Vagina (tissue), 2 donors: ENCODE measurements at regions not wholly inside any gene's neighbourhood (a gene's known extent, or its start where the extent isn't known, plus 50 kb on each side); places are given as distances from the start of the nearest gene placed in this dataset.

ENCODE experiments used
- DNase-seq, 2 donors: peaks; one replicate each; pipeline ENCODE4 v3.0.0-alpha.2; 2017; ENCODE audit errors: extremely low spot score in 2 of 2
- H3K27ac ChIP-seq: fragments of 200-600 bp; sonication (generic); one replicate; pipeline ENCODE4 v1.5.1; 2019
- H3K27me3 ChIP-seq: fragments of 200-600 bp; sonication (generic); one replicate; pipeline ENCODE4 v1.5.1; 2019
- H3K36me3 ChIP-seq, 2 donors: fragments of 200-600 bp; sonication (generic); one replicate each; pipeline ENCODE4 v1.5.1; 2017 to 2019
- H3K4me1 ChIP-seq: fragments of 200-600 bp; sonication (generic); one replicate; pipeline ENCODE4 v1.5.1; 2019
- H3K4me3 ChIP-seq, 2 donors: fragments of 200-600 bp; sonication (generic); 1 replicate in 1 of 2; 2 replicates in 1 of 2; pipeline ENCODE4 v1.5.1; 2016 to 2019
- H3K9me3 ChIP-seq: fragments of 200-600 bp; sonication (generic); one replicate; pipeline ENCODE4 v1.5.1; 2019
- CTCF ChIP-seq, 3 experiments: fragments of 450-650 bp in 2 of 3; fragments of 200-600 bp in 1 of 3; sonication (generic) in 1 of 3; IDR thresholded peaks; one replicate each; pipeline ENCODE4 v1.5.1; 2017 to 2019; ENCODE audit warnings: antibody characterized with exemption in 3 of 3, mild to moderate bottlenecking in 2 of 3, moderate library complexity in 2 of 3
- POLR2A ChIP-seq, 2 donors: fragments of 450-650 bp; IDR thresholded peaks; one replicate each; pipeline ENCODE4 v1.6.1; 2017; ENCODE audit warnings: antibody characterized with exemption in 2 of 2, mild to moderate bottlenecking in 2 of 2, moderate library complexity in 2 of 2
- POLR2AphosphoS5 ChIP-seq, 2 donors: sonication (generic); formaldehyde crosslinking; IDR thresholded peaks; one replicate each; pipeline ENCODE4 v1.9.0; 2017; ENCODE audit warnings: antibody characterized with exemption in 2 of 2, mild to moderate bottlenecking in 2 of 2, low read depth in 1 of 2; ENCODE audit not compliant: insufficient read depth in 1 of 2
- intact Hi-C: fragments of 100-400 bp; cut with DNase I; formaldehyde crosslinking; loops from one replicate; pipeline ENCODE4 v1.15.1; 2023

GRCh38 chr21:35376406-35377135 is 327.5 kb upstream of the RUNX1 start:
- TF ChIP-seq CTCF (IDR thresholded peaks at IDR 0.05) (no peak), POLR2AphosphoS5 (IDR thresholded peaks at IDR 0.05; ENCODE audit: insufficient read depth in 1 of 2, low read depth in 1 of 2) (no peak), POLR2A (IDR thresholded peaks at IDR 0.05) (no peak)
- H3K4me3 ChIP-seq = no peak overlapping the region
- H3K4me1 ChIP-seq = no peaks in the 10 kb centered on the region
- no peak overlapping the region for H3K27ac ChIP-seq
- intact Hi-C loops = no loop called here
- H3K27me3 ChIP-seq = no peaks in the 10 kb centered on the region
- no peaks in the 10 kb centered on the region for H3K36me3 ChIP-seq
- H3K9me3 ChIP-seq = no peaks in the 10 kb centered on the region
- no peak for DNase-seq

GRCh38 chr21:35375115-35375514 is 326.0 kb upstream of the RUNX1 start:
- Histone ChIP-seq H3K4me1 (no peaks in the 10 kb centered on the region), H3K36me3 (no peaks in the 10 kb centered on the region), H3K27ac (no peak overlapping the region), H3K4me3 (no peak overlapping the region), H3K27me3 (no peaks in the 10 kb centered on the region), H3K9me3 (no peaks in the 10 kb centered on the region)
- intact Hi-C loops = no loop called here
- TF ChIP-seq CTCF (IDR thresholded peaks at IDR 0.05) (no peak), POLR2A (IDR thresholded peaks at IDR 0.05) (no peak), POLR2AphosphoS5 (IDR thresholded peaks at IDR 0.05; ENCODE audit: insufficient read depth in 1 of 2, low read depth in 1 of 2) (no peak)
- no peak for DNase-seq

GRCh38 chr21:35373998-35374397 is 324.9 kb upstream of the RUNX1 start:
- TF ChIP-seq POLR2A (IDR thresholded peaks at IDR 0.05) = no peak
- TF ChIP-seq POLR2AphosphoS5 (IDR thresholded peaks at IDR 0.05; ENCODE audit: insufficient read depth in 1 of 2, low read depth in 1 of 2) = no peak
- TF ChIP-seq CTCF (IDR thresholded peaks at IDR 0.05) = no peak
- H3K27ac ChIP-seq = no peak overlapping the region
- H3K36me3 ChIP-seq = no peaks in the 10 kb centered on the region
- no peaks in the 10 kb centered on the region for H3K27me3 ChIP-seq
- intact Hi-C loops = no loop called here
- no peak overlapping the region for H3K4me3 ChIP-seq
- DNase-seq = no peak
- no peaks in the 10 kb centered on the region for H3K9me3 ChIP-seq
- no peaks in the 10 kb centered on the region for H3K4me1 ChIP-seq

- intact Hi-C loops = no loop called here
- Histone ChIP-seq H3K4me3 (no peak overlapping the region), H3K27me3 (no peaks in the 10 kb centered on the region), H3K27ac (no peak overlapping the region), H3K36me3 (no peaks in the 10 kb centered on the region), H3K4me1 (peaks cover 4% of the 10 kb centered on the region), H3K9me3 (no peaks in the 10 kb centered on the region)
- DNase-seq = no peak
- TF ChIP-seq POLR2AphosphoS5 (IDR thresholded peaks at IDR 0.05; ENCODE audit: insufficient read depth in 1 of 2, low read depth in 1 of 2) (no peak), POLR2A (IDR thresholded peaks at IDR 0.05) (no peak), CTCF (IDR thresholded peaks at IDR 0.05) (no peak)
Measured at GRCh38 chr21:35372201-35372600, 323.1 kb upstream of the RUNX1 start.

GRCh38 chr21:35370671-35371070 is 321.6 kb upstream of the RUNX1 start:
- H3K9me3 ChIP-seq = no peaks in the 10 kb centered on the region
- intact Hi-C loops = no loop called here
- H3K4me1 ChIP-seq = peaks cover 12% of the 10 kb centered on the region
- no peak overlapping the region for H3K4me3 ChIP-seq
- no peak for DNase-seq
- H3K27me3 ChIP-seq = no peaks in the 10 kb centered on the region
- H3K27ac ChIP-seq = no peak overlapping the region
- no peaks in the 10 kb centered on the region for H3K36me3 ChIP-seq
- no peak for TF ChIP-seq POLR2A (IDR thresholded peaks at IDR 0.05)
- no peak for TF ChIP-seq CTCF (IDR thresholded peaks at IDR 0.05)
- TF ChIP-seq POLR2AphosphoS5 (IDR thresholded peaks at IDR 0.05; ENCODE audit: insufficient read depth in 1 of 2, low read depth in 1 of 2) = no peak
